ENCODE measurements at regions not wholly inside any gene's neighbourhood (a gene's known extent, or its start where the extent isn't known, plus 50 kb on each side); places are given as distances from the start of the nearest gene placed in this dataset.

GRCh38 chr12:102344691-102345090 is 135.7 kb downstream of the IGF1 start:
- no peak overlapping the region for H3K4me3 Mint-ChIP-seq
- TF ChIP-seq CTCF (IDR thresholded peaks at IDR 0.05), result no peak
- Histone ChIP-seq H3K27me3 (ENCODE audit: control insufficient read depth in 1 of 2, insufficient read depth in 2 of 2, low read length in 2 of 2) (no peaks in the 10 kb centered on the region), H3K36me3 (ENCODE audit: insufficient read depth, low read length) (no peaks in the 10 kb centered on the region), H3K4me3 (ENCODE audit: low read length) (no peak overlapping the region), H3K27ac (ENCODE audit: low read depth in 1 of 2, low read length in 2 of 2) (no peak overlapping the region), H3K4me1 (ENCODE audit: insufficient read depth, low read length) (no peaks in the 10 kb centered on the region), H3K9me3 (ENCODE audit: control insufficient read depth in 1 of 2, insufficient read depth in 1 of 2, low read length in 2 of 2) (no peaks in the 10 kb centered on the region)
- ChIA-PET CTCF (no interaction called here), POLR2A (no interaction called here)
- no peaks in the 10 kb centered on the region for H3K36me3 Mint-ChIP-seq (ENCODE audit: low read depth)
- intact Hi-C loops (cut with DNase I, micrococcal nuclease), result no loop called here
- DNase-seq (no peak), ATAC-seq (ENCODE audit: poor library complexity) (no peak)
- no peak overlapping the region for H3K27ac Mint-ChIP-seq
- H3K27me3 Mint-ChIP-seq, result no peaks in the 10 kb centered on the region
- H3K9me3 Mint-ChIP-seq, result no peaks in the 10 kb centered on the region
- no peaks in the 10 kb centered on the region for H3K4me1 Mint-ChIP-seq (ENCODE audit: low read depth)

DNA sequence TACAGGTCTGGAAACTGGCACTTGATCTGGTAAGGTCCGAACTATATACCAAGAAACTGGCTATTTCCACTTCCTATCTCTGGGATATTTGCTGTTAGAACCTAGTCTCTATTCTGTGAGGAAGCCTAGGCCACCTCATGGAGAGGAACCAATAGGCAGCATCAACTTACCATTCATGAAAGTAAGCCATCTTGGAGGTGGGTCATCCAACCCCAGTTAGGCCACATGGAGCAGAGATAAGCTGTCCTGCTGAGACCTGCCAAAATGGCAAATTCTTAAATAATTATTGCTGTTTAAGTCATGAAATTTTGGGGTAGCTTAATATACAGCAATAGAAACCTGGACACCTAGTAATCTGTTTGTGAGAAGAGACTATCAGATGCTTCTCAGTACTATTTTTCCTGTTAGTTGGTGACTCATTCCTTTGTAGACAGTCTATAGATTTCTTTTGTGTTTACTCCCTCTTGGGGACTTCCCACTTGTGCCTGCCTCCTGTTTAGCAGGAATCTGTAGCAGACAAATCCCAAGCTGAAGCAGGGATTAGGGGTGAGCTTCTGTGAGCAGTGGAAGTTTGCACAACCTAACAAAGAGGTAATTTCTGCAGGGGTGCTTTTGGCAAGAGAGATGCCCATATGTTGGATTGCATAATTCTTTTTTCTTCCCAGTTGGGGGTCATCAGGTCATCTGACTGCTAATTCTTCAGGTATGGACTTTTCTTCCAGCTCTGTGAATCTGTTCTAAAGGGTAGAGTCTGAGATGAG is 136.8 kb downstream of the IGF1 start:
- no peak overlapping the region for H3K4me3 Mint-ChIP-seq
- no peaks in the 10 kb centered on the region for H3K4me1 ChIP-seq (ENCODE audit: insufficient read depth, low read length)
- no peaks in the 10 kb centered on the region for H3K9me3 ChIP-seq (ENCODE audit: control insufficient read depth in 1 of 2, insufficient read depth in 1 of 2, low read length in 2 of 2)
- no peaks in the 10 kb centered on the region for H3K27me3 ChIP-seq (ENCODE audit: control insufficient read depth in 1 of 2, insufficient read depth in 2 of 2, low read length in 2 of 2)
- intact Hi-C loops (cut with DNase I, micrococcal nuclease), result no loop called here
- ChIA-PET POLR2A (no interaction called here), CTCF (no interaction called here)
- H3K27ac ChIP-seq (ENCODE audit: low read depth in 1 of 2, low read length in 2 of 2), result no peak overlapping the region
- no peaks in the 10 kb centered on the region for H3K4me1 Mint-ChIP-seq (ENCODE audit: low read depth)
- H3K27ac Mint-ChIP-seq, result no peak overlapping the region
- no peak for ATAC-seq (ENCODE audit: poor library complexity)
- TF ChIP-seq CTCF (IDR thresholded peaks at IDR 0.05), result no peak
- no peaks in the 10 kb centered on the region for H3K36me3 ChIP-seq (ENCODE audit: insufficient read depth, low read length)
- H3K9me3 Mint-ChIP-seq, result no peaks in the 10 kb centered on the region
- H3K27me3 Mint-ChIP-seq, result no peaks in the 10 kb centered on the region
- DNase-seq, result no peak
- no peaks in the 10 kb centered on the region for H3K36me3 Mint-ChIP-seq (ENCODE audit: low read depth)
- H3K4me3 ChIP-seq (ENCODE audit: low read length), result no peak overlapping the region

DNA sequence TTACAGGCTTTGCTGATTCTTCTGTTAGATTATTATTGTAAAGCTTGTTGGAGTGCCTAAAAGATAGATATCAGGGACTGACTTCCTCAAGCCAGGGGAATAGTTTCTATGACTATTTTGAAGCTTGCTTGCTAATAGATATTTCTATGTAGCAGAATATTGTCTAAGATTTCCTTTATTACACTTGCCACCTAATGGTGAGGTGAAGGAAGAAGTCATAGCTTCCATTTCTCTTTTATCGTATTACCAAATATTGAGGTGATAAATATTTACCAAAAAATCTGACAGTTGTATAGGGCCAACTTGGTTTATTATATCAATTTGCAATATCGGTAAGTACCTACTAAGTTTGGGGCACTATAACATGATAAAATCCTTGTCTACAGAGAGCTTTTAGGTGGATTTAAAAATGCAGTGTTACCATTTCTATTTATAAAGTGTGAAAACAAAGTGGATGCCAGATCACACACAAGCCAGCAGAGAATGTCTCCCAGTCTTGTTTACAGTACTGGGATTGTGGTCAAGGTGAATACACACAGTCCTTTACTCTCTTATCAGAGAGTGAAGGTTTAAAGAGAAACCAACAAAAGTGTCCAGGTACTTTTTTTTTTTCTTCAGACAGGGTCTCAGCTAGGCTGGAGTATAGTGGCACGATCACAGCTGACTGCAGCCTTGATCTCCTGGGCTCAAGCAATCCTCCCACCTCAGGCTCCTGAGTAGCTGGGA is 137.9 kb downstream of the IGF1 start:
- H3K27me3 Mint-ChIP-seq, result peaks cover 5% of the 10 kb centered on the region
- no peak overlapping the region for H3K4me3 Mint-ChIP-seq
- intact Hi-C loops (cut with DNase I, micrococcal nuclease), result no loop called here
- H3K36me3 Mint-ChIP-seq (ENCODE audit: low read depth), result no peaks in the 10 kb centered on the region
- H3K9me3 Mint-ChIP-seq, result peaks cover 4% of the 10 kb centered on the region
- TF ChIP-seq CTCF (IDR thresholded peaks at IDR 0.05), result no peak
- DNase-seq, result no peak
- Histone ChIP-seq H3K27ac (ENCODE audit: low read depth in 1 of 2, low read length in 2 of 2) (no peak overlapping the region), H3K36me3 (ENCODE audit: insufficient read depth, low read length) (no peaks in the 10 kb centered on the region), H3K9me3 (ENCODE audit: control insufficient read depth in 1 of 2, insufficient read depth in 1 of 2, low read length in 2 of 2) (no peaks in the 10 kb centered on the region), H3K27me3 (ENCODE audit: control insufficient read depth in 1 of 2, insufficient read depth in 2 of 2, low read length in 2 of 2) (no peaks in the 10 kb centered on the region), H3K4me1 (ENCODE audit: insufficient read depth, low read length) (no peaks in the 10 kb centered on the region), H3K4me3 (ENCODE audit: low read length) (no peak overlapping the region)
- POLR2A ChIA-PET, result no interaction called here
- CTCF ChIA-PET, result no interaction called here
- H3K27ac Mint-ChIP-seq, result no peak overlapping the region
- no peak for ATAC-seq (ENCODE audit: poor library complexity)
- no peaks in the 10 kb centered on the region for H3K4me1 Mint-ChIP-seq (ENCODE audit: low read depth)
